Mesendoderm (in vitro differentiated cells): ENCODE measurements at regions not wholly inside any gene's neighbourhood (a gene's known extent, or its start where the extent isn't known, plus 50 kb on each side); places are given as distances from the start of the nearest gene placed in this dataset.
"Not testable (repeated sequence)": the region's sequence is repeated elsewhere in the genome, so short reads cannot be mapped to it uniquely, and the experiment has no call there.

Experiments used
- DNase-seq: peaks from one replicate; pipeline ENCODE4 v3.0.0; 2013
- H2AK5ac ChIP-seq: 2 replicates; pipeline ENCODE4 v1.6.1; 2013; ENCODE audit warnings: low read length, inconsistent platforms
- H2BK120ac ChIP-seq: 2 replicates; pipeline ENCODE4 v1.6.1; 2013; ENCODE audit warnings: low read depth, mild to moderate bottlenecking, low read length, moderate library complexity, mixed read lengths
- H2BK15ac ChIP-seq: replicated peaks from 2 replicates; pipeline ENCODE4 v1.6.1; 2013; ENCODE audit warnings: low read depth, mild to moderate bottlenecking, moderate library complexity
- H2BK5ac ChIP-seq: 2 replicates; pipeline ENCODE4 v1.6.1; 2013; ENCODE audit warnings: low read length, inconsistent platforms
- H3K18ac ChIP-seq: 2 replicates; pipeline ENCODE4 v1.6.1; 2013; ENCODE audit warnings: mild to moderate bottlenecking, low read length, mixed read lengths
- H3K23ac ChIP-seq: one replicate; pipeline ENCODE4 v1.6.1; 2013; ENCODE audit warnings: low read length
- H3K27ac ChIP-seq: 2 replicates; pipeline ENCODE4 v1.5.1; 2013; ENCODE audit warnings: low read depth, mild to moderate bottlenecking, inconsistent platforms, low read length, moderate library complexity
- H3K27me3 ChIP-seq: 2 replicates; pipeline ENCODE4 v1.6.1; 2013; ENCODE audit warnings: low read length, control low read depth, mild to moderate bottlenecking, inconsistent platforms; ENCODE audit not compliant: insufficient read depth, poor library complexity
- H3K36me3 ChIP-seq: 2 replicates; pipeline ENCODE4 v1.6.1; 2013; ENCODE audit warnings: low read length, inconsistent platforms; ENCODE audit not compliant: control insufficient read depth, insufficient read depth
- H3K4ac ChIP-seq: one replicate; pipeline ENCODE4 v1.6.1; 2013; ENCODE audit warnings: low read depth, mild to moderate bottlenecking, low read length, moderate library complexity
- H3K4me1 ChIP-seq: 2 replicates; pipeline ENCODE4 v1.6.1; 2013; ENCODE audit warnings: low read depth, low read length, inconsistent platforms; ENCODE audit not compliant: control insufficient read depth
- H3K4me2 ChIP-seq: 2 replicates; pipeline ENCODE4 v1.6.1; 2013; ENCODE audit warnings: low read length
- H3K4me3 ChIP-seq: 2 replicates; pipeline ENCODE4 v1.5.1; 2013; ENCODE audit warnings: mild to moderate bottlenecking, low read length
- H3K56ac ChIP-seq: one replicate; pipeline ENCODE4 v1.6.1; 2013; ENCODE audit warnings: low read length
- H3K79me1 ChIP-seq: 2 replicates; pipeline ENCODE4 v1.6.1; 2013; ENCODE audit warnings: low read length, inconsistent platforms
- H3K79me2 ChIP-seq: 2 replicates; pipeline ENCODE4 v1.6.1; 2013; ENCODE audit warnings: mild to moderate bottlenecking, low read length; ENCODE audit not compliant: control insufficient read depth, insufficient read depth
- H3K9ac ChIP-seq: 2 replicates; pipeline ENCODE4 v1.6.1; 2013; ENCODE audit warnings: low read length, inconsistent platforms
- H4K5ac ChIP-seq: one replicate; pipeline ENCODE4 v1.6.1; 2013; ENCODE audit warnings: low read length
- H4K8ac ChIP-seq: one replicate; pipeline ENCODE4 v1.6.1; 2013; ENCODE audit warnings: low read depth, mild to moderate bottlenecking, control low read depth, low read length, moderate library complexity
- WGBS: extraction: QIAGEN DNeasy Blood & Tissue Kit; methylation state at CpG from one replicate; pipeline ENCODE4 v1.1.7; 2013; ENCODE audit warnings: low lambda C conversion rate, missing lambda C conversion rate; ENCODE audit not compliant: insufficient coverage; ENCODE audit errors: extremely low coverage; 5-methylcytosine and 5-hydroxymethylcytosine counted together

GRCh38 chr12:20006871-20007730 is 361.2 kb upstream of the PDE3A start:
- Histone ChIP-seq H3K9ac (no peak overlapping the region), H3K27me3 (no peaks in the 10 kb centered on the region), H4K8ac (no peak overlapping the region), H3K4me3 (no peak overlapping the region), H3K4me1 (no peaks in the 10 kb centered on the region), H3K56ac (no peak overlapping the region), H3K79me2 (no peaks in the 10 kb centered on the region), H3K79me1 (no peaks in the 10 kb centered on the region), H2AK5ac (no peak overlapping the region), H3K36me3 (no peaks in the 10 kb centered on the region), H3K27ac (no peak overlapping the region), H3K23ac (no peak overlapping the region), H2BK120ac (no peak overlapping the region), H3K18ac (no peak overlapping the region), H3K4ac (no peak overlapping the region), H2BK5ac (no peak overlapping the region), H4K5ac (no peak overlapping the region), H2BK15ac (no peak overlapping the region), H3K4me2 (no peak overlapping the region)
- no CpG with 5 or more reads among the region's 8 CpGs for WGBS
- no peak for DNase-seq

DNA sequence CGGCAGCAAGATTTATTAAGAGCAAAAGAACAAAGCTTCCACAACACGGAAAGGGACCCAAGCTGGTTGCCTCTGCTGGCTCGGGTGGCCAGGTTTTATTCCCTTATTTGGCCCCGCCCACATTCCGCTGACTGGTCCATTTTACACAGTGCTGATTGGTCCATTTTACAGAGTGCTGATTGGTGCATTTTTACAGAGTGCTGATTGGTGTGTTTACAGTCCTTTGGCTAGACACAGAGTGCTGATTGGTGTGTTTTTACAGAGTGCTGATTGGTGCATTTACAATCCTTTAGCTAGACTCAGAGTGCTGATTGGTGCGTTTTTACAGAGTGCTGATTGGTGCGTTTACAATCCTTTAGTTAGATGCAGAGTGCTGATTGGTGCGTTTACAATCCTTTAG is 358.4 kb upstream of the PDE3A start:
- not testable (repeated sequence) for H2AK5ac ChIP-seq, H3K27me3 ChIP-seq, H3K4me1 ChIP-seq, H3K4me3 ChIP-seq, H3K56ac ChIP-seq, H2BK120ac ChIP-seq, H3K9ac ChIP-seq, H4K5ac ChIP-seq, H2BK15ac ChIP-seq, DNase-seq, H2BK5ac ChIP-seq, H3K23ac ChIP-seq, H3K4me2 ChIP-seq, H3K36me3 ChIP-seq, H3K27ac ChIP-seq, H3K79me2 ChIP-seq, H4K8ac ChIP-seq, H3K79me1 ChIP-seq, H3K4ac ChIP-seq, H3K18ac ChIP-seq
- WGBS = no CpG with 5 or more reads among the region's 8 CpGs

GRCh38 chr12:20011200-20011599 is 357.1 kb upstream of the PDE3A start:
- Histone ChIP-seq H3K4me2 (no peak overlapping the region), H3K9ac (no peak overlapping the region), H3K4ac (no peak overlapping the region), H3K4me3 (no peak overlapping the region), H2AK5ac (no peak overlapping the region), H3K27me3 (no peaks in the 10 kb centered on the region), H3K23ac (no peak overlapping the region), H3K18ac (no peak overlapping the region), H3K36me3 (no peaks in the 10 kb centered on the region), H3K79me2 (no peaks in the 10 kb centered on the region), H4K5ac (no peak overlapping the region), H2BK5ac (no peak overlapping the region), H4K8ac (no peak overlapping the region), H3K4me1 (no peaks in the 10 kb centered on the region), H2BK15ac (no peak overlapping the region), H3K27ac (no peak overlapping the region), H3K56ac (no peak overlapping the region), H2BK120ac (no peak overlapping the region), H3K79me1 (no peaks in the 10 kb centered on the region)
- no CpG with 5 or more reads among the region's 2 CpGs for WGBS
- no peak for DNase-seq

GRCh38 chr12:20017802-20018201 is 350.5 kb upstream of the PDE3A start:
- Histone ChIP-seq H3K4me1 (no peaks in the 10 kb centered on the region), H3K4ac (no peak overlapping the region)
- DNase-seq = no peak

DNA sequence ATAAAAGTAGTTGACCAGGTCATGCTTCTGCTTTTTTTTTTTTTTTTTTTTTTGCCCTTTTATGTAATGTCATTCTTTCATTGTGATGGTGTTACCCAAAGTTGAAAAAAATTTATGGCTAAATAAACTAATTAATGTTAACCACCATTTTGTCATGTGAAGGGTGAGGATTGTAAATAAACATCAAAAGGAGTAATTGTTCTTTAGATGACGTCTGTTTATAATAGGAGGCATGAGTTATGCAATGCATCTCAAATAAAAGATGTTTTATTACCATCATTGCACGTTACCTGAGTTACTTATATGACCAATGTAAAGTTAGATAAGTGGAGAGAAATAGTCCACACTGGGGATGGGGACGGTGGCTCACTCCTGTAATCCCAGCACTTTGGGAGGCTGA is 349.9 kb upstream of the PDE3A start:
- H3K9ac ChIP-seq = no peak overlapping the region
- H4K8ac ChIP-seq = no peak overlapping the region
- H3K23ac ChIP-seq = no peak overlapping the region
- H3K4me1 ChIP-seq = no peaks in the 10 kb centered on the region
- H3K4ac ChIP-seq = no peak overlapping the region
- H2AK5ac ChIP-seq = no peak overlapping the region
- no peak overlapping the region for H3K18ac ChIP-seq
- H2BK15ac ChIP-seq = no peak overlapping the region
- H3K27me3 ChIP-seq = no peaks in the 10 kb centered on the region
- no peaks in the 10 kb centered on the region for H3K79me1 ChIP-seq
- H4K5ac ChIP-seq = no peak overlapping the region
- no peaks in the 10 kb centered on the region for H3K36me3 ChIP-seq
- no peaks in the 10 kb centered on the region for H3K79me2 ChIP-seq
- H3K4me3 ChIP-seq = no peak overlapping the region
- no peak overlapping the region for H2BK120ac ChIP-seq
- no peak overlapping the region for H3K4me2 ChIP-seq
- no peak overlapping the region for H3K56ac ChIP-seq
- WGBS = no CpG with 5 or more reads among the region's 3 CpGs
- no peak overlapping the region for H3K27ac ChIP-seq
- no peak for DNase-seq
- H2BK5ac ChIP-seq = no peak overlapping the region

More at GRCh38 chr12:20017802-20018201, 350.5 kb upstream of the PDE3A start:
- no peaks in the 10 kb centered on the region for H3K27me3 ChIP-seq
- H3K4me2 ChIP-seq = no peak overlapping the region
- H3K79me1 ChIP-seq = no peaks in the 10 kb centered on the region
- no peak overlapping the region for H3K4me3 ChIP-seq
- H3K18ac ChIP-seq = no peak overlapping the region
- no peak overlapping the region for H3K23ac ChIP-seq
- H2BK5ac ChIP-seq = no peak overlapping the region
- no peak overlapping the region for H3K56ac ChIP-seq
- H2BK15ac ChIP-seq = no peak overlapping the region
- no peak overlapping the region for H4K8ac ChIP-seq
- no peak overlapping the region for H2AK5ac ChIP-seq
- no peak overlapping the region for H4K5ac ChIP-seq
- no peak overlapping the region for H3K27ac ChIP-seq
- H2BK120ac ChIP-seq = no peak overlapping the region
- H3K9ac ChIP-seq = no peak overlapping the region
- no peaks in the 10 kb centered on the region for H3K79me2 ChIP-seq
- no peaks in the 10 kb centered on the region for H3K36me3 ChIP-seq

- WGBS = no CpG with 5 or more reads among the region's 6 CpGs
Observed at GRCh38 chr12:20024194-20024593, 344.1 kb upstream of the PDE3A start.

More at GRCh38 chr12:20024194-20024593, 344.1 kb upstream of the PDE3A start:
- no peak overlapping the region for H3K56ac ChIP-seq
- no peak overlapping the region for H2BK5ac ChIP-seq
- no peaks in the 10 kb centered on the region for H3K36me3 ChIP-seq
- no peak overlapping the region for H4K5ac ChIP-seq
- H2BK120ac ChIP-seq = no peak overlapping the region
- no peak overlapping the region for H3K4me2 ChIP-seq
- no peaks in the 10 kb centered on the region for H3K4me1 ChIP-seq
- H3K27me3 ChIP-seq = no peaks in the 10 kb centered on the region
- H3K79me2 ChIP-seq = no peaks in the 10 kb centered on the region
- H3K4me3 ChIP-seq = no peak overlapping the region
- H3K79me1 ChIP-seq = no peaks in the 10 kb centered on the region
- no peak overlapping the region for H3K23ac ChIP-seq
- no peak for DNase-seq
- H3K4ac ChIP-seq = no peak overlapping the region
- no peak overlapping the region for H2BK15ac ChIP-seq
- no peak overlapping the region for H4K8ac ChIP-seq
- H3K9ac ChIP-seq = no peak overlapping the region
- H3K27ac ChIP-seq = no peak overlapping the region
- H2AK5ac ChIP-seq = no peak overlapping the region
- H3K18ac ChIP-seq = no peak overlapping the region
